ENCODE measurements at regions not wholly inside any gene's neighbourhood (a gene's known extent, or its start where the extent isn't known, plus 50 kb on each side); places are given as distances from the start of the nearest gene placed in this dataset.

DNA sequence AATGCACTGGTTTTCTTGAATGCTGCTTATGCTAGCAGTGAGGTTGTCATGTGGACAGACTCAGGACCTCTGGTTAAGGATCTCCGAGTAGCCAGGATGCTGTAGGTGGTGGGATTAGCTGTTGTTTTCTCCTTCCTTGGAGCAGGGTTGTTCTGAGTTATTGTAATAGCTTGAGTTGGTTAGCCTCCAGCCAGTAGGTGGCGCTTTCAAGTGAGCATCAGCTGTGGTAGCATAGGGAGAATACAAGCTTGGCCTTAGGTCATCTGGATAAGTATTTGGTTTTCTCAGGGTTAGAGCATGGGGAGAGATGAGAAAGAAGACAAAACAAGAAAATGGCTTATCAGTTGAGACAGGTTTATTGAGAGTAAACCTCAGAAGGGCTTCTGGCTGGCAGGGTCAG, 299.7 kb upstream of the FBXO33 start:
- Histone ChIP-seq H3K4me3 (replicated peaks in 1 of 3) (no peak overlapping the region), H3K9me3 (no peaks in the 10 kb centered on the region), H3K27me3 (no peaks in the 10 kb centered on the region), H3K27ac (no peak overlapping the region), H3K4me1 (no peaks in the 10 kb centered on the region), H3K36me3 (no peaks in the 10 kb centered on the region)
- TF ChIP-seq, protein P1, sequence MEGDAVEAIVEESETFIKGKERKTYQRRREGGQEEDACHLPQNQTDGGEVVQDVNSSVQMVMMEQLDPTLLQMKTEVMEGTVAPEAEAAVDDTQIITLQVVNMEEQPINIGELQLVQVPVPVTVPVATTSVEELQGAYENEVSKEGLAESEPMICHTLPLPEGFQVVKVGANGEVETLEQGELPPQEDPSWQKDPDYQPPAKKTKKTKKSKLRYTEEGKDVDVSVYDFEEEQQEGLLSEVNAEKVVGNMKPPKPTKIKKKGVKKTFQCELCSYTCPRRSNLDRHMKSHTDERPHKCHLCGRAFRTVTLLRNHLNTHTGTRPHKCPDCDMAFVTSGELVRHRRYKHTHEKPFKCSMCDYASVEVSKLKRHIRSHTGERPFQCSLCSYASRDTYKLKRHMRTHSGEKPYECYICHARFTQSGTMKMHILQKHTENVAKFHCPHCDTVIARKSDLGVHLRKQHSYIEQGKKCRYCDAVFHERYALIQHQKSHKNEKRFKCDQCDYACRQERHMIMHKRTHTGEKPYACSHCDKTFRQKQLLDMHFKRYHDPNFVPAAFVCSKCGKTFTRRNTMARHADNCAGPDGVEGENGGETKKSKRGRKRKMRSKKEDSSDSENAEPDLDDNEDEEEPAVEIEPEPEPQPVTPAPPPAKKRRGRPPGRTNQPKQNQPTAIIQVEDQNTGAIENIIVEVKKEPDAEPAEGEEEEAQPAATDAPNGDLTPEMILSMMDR (IDR thresholded peaks at IDR 0.05), result peak in 1 of 6 experiments; percentile 15
- no peak for TF ChIP-seq POLR2A (IDR thresholded peaks at IDR 0.05)
- intact Hi-C loops (cut with DNase I), result no loop called here
- DNase-seq, result no peak
- WGBS, 2 donors, result 78% methylated on average over 2 of the region's 2 CpGs

DNA sequence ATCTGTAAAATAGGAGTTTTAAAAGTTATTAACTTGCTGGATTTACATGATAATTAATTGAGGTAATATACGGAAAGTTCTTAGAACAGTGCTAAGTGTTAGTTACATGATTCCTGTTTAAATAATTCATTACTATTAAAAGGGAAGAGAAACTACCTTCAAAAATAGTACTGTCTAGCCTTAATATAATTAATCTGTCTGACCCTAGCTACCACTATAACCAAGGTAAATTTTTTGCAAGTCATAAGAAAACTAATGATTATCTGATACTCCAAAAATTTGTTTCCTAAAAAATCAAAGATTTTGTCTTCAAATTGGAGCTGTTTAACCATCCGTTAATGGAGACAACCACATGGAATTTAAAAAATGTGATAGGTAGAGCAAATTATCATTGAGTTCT, 294.3 kb upstream of the FBXO33 start:
- no peaks in the 10 kb centered on the region for H3K36me3 ChIP-seq
- no peak for DNase-seq
- H3K4me1 ChIP-seq, result no peaks in the 10 kb centered on the region
- no peak overlapping the region for H3K4me3 ChIP-seq (replicated peaks in 1 of 3)
- H3K27me3 ChIP-seq, result no peaks in the 10 kb centered on the region
- no peaks in the 10 kb centered on the region for H3K9me3 ChIP-seq
- H3K27ac ChIP-seq, result no peak overlapping the region
- intact Hi-C loops (cut with DNase I), result no loop called here
- no peak for TF ChIP-seq POLR2A (IDR thresholded peaks at IDR 0.05)
- TF ChIP-seq, protein P1 (IDR thresholded peaks at IDR 0.05), result no peak
- 91 to 96% methylated on average over 2 of the region's 2 CpGs for WGBS, 2 donors

DNA sequence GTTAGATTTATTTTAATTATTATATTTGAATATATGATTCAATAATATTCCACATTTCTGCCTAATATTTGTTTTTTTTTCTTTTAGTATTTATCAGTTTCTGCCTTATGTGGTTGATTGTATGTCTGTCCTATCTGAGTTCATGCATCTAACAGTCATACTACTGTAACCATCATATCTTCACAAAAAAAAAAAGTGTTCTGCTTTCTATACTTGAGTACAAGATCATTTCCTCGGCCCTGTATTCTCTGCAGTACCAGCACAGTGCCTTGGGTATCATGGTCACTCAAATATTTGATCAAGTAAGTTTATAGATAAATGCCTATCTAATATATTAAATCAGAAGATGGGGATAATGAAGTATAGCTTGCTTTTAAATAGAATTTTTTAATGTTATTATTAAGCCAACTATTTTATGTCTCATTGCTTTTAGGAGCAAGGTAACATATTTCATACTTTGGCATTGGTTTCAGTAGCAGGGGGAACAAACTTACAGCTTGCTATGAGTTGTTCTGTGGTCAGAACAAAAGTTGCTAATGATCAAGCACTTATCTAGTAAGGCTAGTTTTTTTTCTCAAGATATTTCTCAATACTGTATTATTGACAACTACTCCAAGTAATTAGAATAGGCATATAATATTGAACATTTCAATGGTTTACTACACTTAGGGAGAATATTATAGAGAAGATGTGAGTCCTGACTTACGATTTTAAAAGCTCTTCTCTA, 290.5 kb upstream of the FBXO33 start:
- Histone ChIP-seq H3K27ac (no peak overlapping the region), H3K4me1 (no peaks in the 10 kb centered on the region), H3K27me3 (no peaks in the 10 kb centered on the region), H3K36me3 (no peaks in the 10 kb centered on the region), H3K4me3 (replicated peaks in 1 of 3) (no peak overlapping the region), H3K9me3 (no peaks in the 10 kb centered on the region)
- intact Hi-C loops (cut with DNase I), result no loop called here
- 74 to 79% methylated on average over 2 of the region's 2 CpGs for WGBS, 2 donors
- no peak for TF ChIP-seq POLR2A (IDR thresholded peaks at IDR 0.05)
- TF ChIP-seq, protein P1 (IDR thresholded peaks at IDR 0.05), result no peak
- no peak for DNase-seq

DNA sequence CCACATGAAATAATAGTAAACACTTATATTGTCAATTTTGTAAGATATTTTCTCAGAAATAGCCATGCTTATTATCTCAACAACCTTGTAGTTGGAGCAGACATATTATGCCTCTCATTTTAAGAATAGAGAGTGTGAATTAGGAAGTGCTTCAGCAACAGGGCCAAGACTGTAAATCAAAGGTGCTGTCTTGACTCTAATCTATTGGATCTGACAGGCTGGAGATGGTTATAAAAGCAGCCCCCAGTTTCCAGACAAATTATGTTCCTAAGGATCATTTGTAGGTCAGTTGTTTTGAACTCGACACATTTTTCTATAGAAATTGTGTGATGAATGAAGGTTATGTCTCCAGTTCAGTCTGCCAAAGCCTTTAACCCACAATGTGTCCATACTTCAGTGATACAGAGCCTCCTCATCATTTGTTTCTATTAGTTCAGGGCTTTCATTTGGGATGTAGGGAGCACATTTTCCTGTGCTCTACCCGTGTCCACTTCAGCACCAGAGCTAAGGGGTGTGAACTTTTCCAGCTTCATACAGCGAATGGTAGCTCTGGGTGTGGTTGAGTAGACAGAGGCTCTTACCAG, 284.8 kb upstream of the FBXO33 start:
- Histone ChIP-seq H3K27me3 (no peaks in the 10 kb centered on the region), H3K4me3 (replicated peaks in 1 of 3) (no peak overlapping the region), H3K4me1 (no peaks in the 10 kb centered on the region), H3K36me3 (no peaks in the 10 kb centered on the region), H3K27ac (no peak overlapping the region), H3K9me3 (no peaks in the 10 kb centered on the region)
- 61 to 69% methylated on average over 3 of the region's 3 CpGs for WGBS, 2 donors
- intact Hi-C loops (cut with DNase I), result no loop called here
- no peak for TF ChIP-seq POLR2A (IDR thresholded peaks at IDR 0.05)
- TF ChIP-seq, protein P1 (IDR thresholded peaks at IDR 0.05), result no peak
- no peak for DNase-seq

DNA sequence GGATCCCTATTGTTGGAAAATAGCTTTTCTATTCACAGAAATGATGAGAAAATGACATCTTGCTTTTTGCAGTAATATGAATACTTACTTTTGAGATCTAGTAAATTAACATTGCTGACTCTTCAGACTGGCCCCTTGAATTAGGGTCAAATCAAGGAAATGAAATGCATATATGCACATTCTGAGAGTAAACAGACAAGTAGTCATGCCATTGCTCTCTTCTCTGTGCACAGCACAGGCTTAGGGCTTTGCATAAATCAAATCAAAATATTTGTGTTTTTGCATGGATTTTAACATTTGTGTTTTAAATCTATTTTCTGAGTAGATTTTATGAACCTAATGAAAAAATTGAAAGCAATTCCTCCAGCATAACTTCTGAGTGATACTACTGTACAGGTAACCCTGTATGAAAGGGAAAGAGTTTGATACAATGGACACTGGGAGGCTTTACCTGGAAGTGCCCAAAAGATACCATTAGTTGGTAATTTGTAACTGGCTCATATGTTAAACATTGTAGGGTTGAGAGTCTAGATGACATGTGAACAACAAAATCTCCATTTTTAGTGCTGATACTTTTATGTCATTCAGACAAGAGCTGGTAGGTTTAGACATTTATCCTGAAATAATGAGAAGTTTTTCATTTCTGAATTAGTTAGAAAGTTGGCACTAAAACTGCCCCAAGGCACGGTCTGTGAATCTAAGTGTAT, 280.2 kb upstream of the FBXO33 start:
- DNase-seq, result no peak
- intact Hi-C loops (cut with DNase I), result no loop called here
- Histone ChIP-seq H3K36me3 (no peaks in the 10 kb centered on the region), H3K4me1 (no peaks in the 10 kb centered on the region), H3K9me3 (no peaks in the 10 kb centered on the region), H3K27ac (no peak overlapping the region), H3K27me3 (no peaks in the 10 kb centered on the region), H3K4me3 (replicated peaks in 1 of 3) (no peak overlapping the region)
- TF ChIP-seq, protein P1 (IDR thresholded peaks at IDR 0.05), result no peak
- WGBS, 2 donors, result 65 to 76% methylated on average over 1 of the region's 1 CpG
